ENCODE measurements at regions not wholly inside any gene's neighbourhood (a gene's known extent, or its start where the extent isn't known, plus 50 kb on each side); places are given as distances from the start of the nearest gene placed in this dataset.

GRCh38 chr17:36730857-36731490 is 129.6 kb downstream of the MRM1 start:
- Histone ChIP-seq H3K27ac (ENCODE audit: low read length) (no peak overlapping the region), H3K4me1 (ENCODE audit: insufficient read depth, low read length) (peaks cover 32% of the 10 kb centered on the region), H3K9ac (ENCODE audit: low read depth, low read length) (no peak overlapping the region), H3K9me3 (ENCODE audit: insufficient read depth, low read depth, low read length) (no peaks in the 10 kb centered on the region), H3K27me3 (ENCODE audit: insufficient read depth, low read length) (peaks cover 60% of the 10 kb centered on the region), H3K4me3 (ENCODE audit: low read length) (no peak overlapping the region), H3K36me3 (ENCODE audit: insufficient read depth, low read depth, low read length) (no peaks in the 10 kb centered on the region)

GRCh38 chr17:36731811-36732210 is 130.4 kb downstream of the MRM1 start:
- Histone ChIP-seq H3K9me3 (ENCODE audit: insufficient read depth, low read depth, low read length) (no peaks in the 10 kb centered on the region), H3K9ac (ENCODE audit: low read depth, low read length) (no peak overlapping the region), H3K36me3 (ENCODE audit: insufficient read depth, low read depth, low read length) (no peaks in the 10 kb centered on the region), H3K27me3 (ENCODE audit: insufficient read depth, low read length) (peaks cover 52% of the 10 kb centered on the region), H3K4me1 (ENCODE audit: insufficient read depth, low read length) (peaks cover 32% of the 10 kb centered on the region), H3K4me3 (ENCODE audit: low read length) (peak overlapping the region; percentile 20; the same call in 1 of the 2 replicates), H3K27ac (ENCODE audit: low read length) (no peak overlapping the region)

- Histone ChIP-seq H3K4me1 (ENCODE audit: insufficient read depth, low read length) (peaks cover 32% of the 10 kb centered on the region), H3K9me3 (ENCODE audit: insufficient read depth, low read depth, low read length) (no peaks in the 10 kb centered on the region), H3K27ac (ENCODE audit: low read length) (no peak overlapping the region), H3K27me3 (ENCODE audit: insufficient read depth, low read length) (peaks cover 47% of the 10 kb centered on the region), H3K4me3 (ENCODE audit: low read length) (peak overlapping the region; percentile 20; the same call in 1 of the 2 replicates), H3K9ac (ENCODE audit: low read depth, low read length) (no peak overlapping the region), H3K36me3 (ENCODE audit: insufficient read depth, low read depth, low read length) (no peaks in the 10 kb centered on the region)
Observed at GRCh38 chr17:36732351-36732750, 131.0 kb downstream of the MRM1 start.

- H3K9me3 ChIP-seq (ENCODE audit: insufficient read depth, low read depth, low read length), result no peaks in the 10 kb centered on the region
- H3K27me3 ChIP-seq (ENCODE audit: insufficient read depth, low read length), result peaks cover 9% of the 10 kb centered on the region; the same call in 1 of the 2 replicates
- no peak overlapping the region for H3K27ac ChIP-seq (ENCODE audit: low read length)
- no peak overlapping the region for H3K4me3 ChIP-seq (ENCODE audit: low read length)
- no peak overlapping the region for H3K9ac ChIP-seq (ENCODE audit: low read depth, low read length)
- H3K4me1 ChIP-seq (ENCODE audit: insufficient read depth, low read length), result peaks cover 14% of the 10 kb centered on the region; the same call in 1 of the 2 replicates
- H3K36me3 ChIP-seq (ENCODE audit: insufficient read depth, low read depth, low read length), result no peaks in the 10 kb centered on the region
Observed at GRCh38 chr17:36736201-36737156, 135.1 kb downstream of the MRM1 start.

GRCh38 chr17:36739208-36739607 is 137.8 kb downstream of the MRM1 start:
- H3K9ac ChIP-seq (ENCODE audit: low read depth, low read length), result no peak overlapping the region
- H3K4me1 ChIP-seq (ENCODE audit: insufficient read depth, low read length), result peaks cover 5% of the 10 kb centered on the region; the same call in 1 of the 2 replicates
- H3K4me3 ChIP-seq (ENCODE audit: low read length), result no peak overlapping the region
- no peaks in the 10 kb centered on the region for H3K9me3 ChIP-seq (ENCODE audit: insufficient read depth, low read depth, low read length)
- H3K36me3 ChIP-seq (ENCODE audit: insufficient read depth, low read depth, low read length), result no peaks in the 10 kb centered on the region
- no peak overlapping the region for H3K27ac ChIP-seq (ENCODE audit: low read length)
- H3K27me3 ChIP-seq (ENCODE audit: insufficient read depth, low read length), result no peaks in the 10 kb centered on the region

- H3K36me3 ChIP-seq (ENCODE audit: insufficient read depth, low read depth, low read length), result no peaks in the 10 kb centered on the region
- no peak overlapping the region for H3K9ac ChIP-seq (ENCODE audit: low read depth, low read length)
- H3K27ac ChIP-seq (ENCODE audit: low read length), result no peak overlapping the region
- H3K4me3 ChIP-seq (ENCODE audit: low read length), result no peak overlapping the region
- no peaks in the 10 kb centered on the region for H3K9me3 ChIP-seq (ENCODE audit: insufficient read depth, low read depth, low read length)
- no peaks in the 10 kb centered on the region for H3K27me3 ChIP-seq (ENCODE audit: insufficient read depth, low read length)
- H3K4me1 ChIP-seq (ENCODE audit: insufficient read depth, low read length), result peaks cover 5% of the 10 kb centered on the region; the same call in 1 of the 2 replicates
Observed at GRCh38 chr17:36740157-36740556, 138.8 kb downstream of the MRM1 start.

- H3K9ac ChIP-seq (ENCODE audit: low read depth, low read length), result no peak overlapping the region
- H3K4me1 ChIP-seq (ENCODE audit: insufficient read depth, low read length), result peaks cover 5% of the 10 kb centered on the region; the same call in 1 of the 2 replicates
Observed at GRCh38 chr17:36741019-36741902, 139.9 kb downstream of the MRM1 start.

GRCh38 chr17:36742267-36743000 is 141.1 kb downstream of the MRM1 start:
- Histone ChIP-seq H3K4me3 (ENCODE audit: low read length) (no peak overlapping the region), H3K9me3 (ENCODE audit: insufficient read depth, low read depth, low read length) (no peaks in the 10 kb centered on the region), H3K27ac (ENCODE audit: low read length) (no peak overlapping the region), H3K36me3 (ENCODE audit: insufficient read depth, low read depth, low read length) (no peaks in the 10 kb centered on the region), H3K9ac (ENCODE audit: low read depth, low read length) (no peak overlapping the region), H3K4me1 (ENCODE audit: insufficient read depth, low read length) (peaks cover 5% of the 10 kb centered on the region; the same call in 1 of the 2 replicates), H3K27me3 (ENCODE audit: insufficient read depth, low read length) (no peaks in the 10 kb centered on the region)

More at GRCh38 chr17:36741019-36741902, 139.9 kb downstream of the MRM1 start:
- H3K27ac ChIP-seq (ENCODE audit: low read length), result no peak overlapping the region
- no peaks in the 10 kb centered on the region for H3K36me3 ChIP-seq (ENCODE audit: insufficient read depth, low read depth, low read length)
- H3K4me3 ChIP-seq (ENCODE audit: low read length), result no peak overlapping the region
- H3K9me3 ChIP-seq (ENCODE audit: insufficient read depth, low read depth, low read length), result no peaks in the 10 kb centered on the region
- no peaks in the 10 kb centered on the region for H3K27me3 ChIP-seq (ENCODE audit: insufficient read depth, low read length)

GRCh38 chr17:36743130-36743529 is 141.7 kb downstream of the MRM1 start:
- peaks cover 5% of the 10 kb centered on the region; the same call in 1 of the 2 replicates for H3K4me1 ChIP-seq (ENCODE audit: insufficient read depth, low read length)
- H3K27ac ChIP-seq (ENCODE audit: low read length), result no peak overlapping the region
- no peaks in the 10 kb centered on the region for H3K9me3 ChIP-seq (ENCODE audit: insufficient read depth, low read depth, low read length)
- no peak overlapping the region for H3K4me3 ChIP-seq (ENCODE audit: low read length)
- no peak overlapping the region for H3K9ac ChIP-seq (ENCODE audit: low read depth, low read length)
- no peaks in the 10 kb centered on the region for H3K36me3 ChIP-seq (ENCODE audit: insufficient read depth, low read depth, low read length)
- no peaks in the 10 kb centered on the region; the same call in 1 of the 2 replicates for H3K27me3 ChIP-seq (ENCODE audit: insufficient read depth, low read length)

GRCh38 chr17:36746381-36747053 is 145.1 kb downstream of the MRM1 start:
- H3K27me3 ChIP-seq (ENCODE audit: insufficient read depth, low read length), result no peaks in the 10 kb centered on the region; the same call in 1 of the 2 replicates
- no peak overlapping the region for H3K9ac ChIP-seq (ENCODE audit: low read depth, low read length)
- no peaks in the 10 kb centered on the region for H3K9me3 ChIP-seq (ENCODE audit: insufficient read depth, low read depth, low read length)
- H3K36me3 ChIP-seq (ENCODE audit: insufficient read depth, low read depth, low read length), result no peaks in the 10 kb centered on the region
- no peak overlapping the region for H3K27ac ChIP-seq (ENCODE audit: low read length)
- H3K4me1 ChIP-seq (ENCODE audit: insufficient read depth, low read length), result peaks cover 5% of the 10 kb centered on the region; the same call in 1 of the 2 replicates
- H3K4me3 ChIP-seq (ENCODE audit: low read length), result no peak overlapping the region

Measured in iPS-20b (cell line).